Stimulated activated CD8-positive, alpha-beta memory T cell treated with anti-CD3 and anti-CD28 coated beads, Interleukin-4, amount 100 ng/mL, for 24 hours (primary cell): ENCODE measurements at regions not wholly inside any gene's neighbourhood (a gene's known extent, or its start where the extent isn't known, plus 50 kb on each side); places are given as distances from the start of the nearest gene placed in this dataset.

Source experiments
- DNase-seq: peaks from one replicate; pipeline ENCODE4 v3.0.0-alpha.2; 2020; ENCODE audit warnings: low read depth

DNA sequence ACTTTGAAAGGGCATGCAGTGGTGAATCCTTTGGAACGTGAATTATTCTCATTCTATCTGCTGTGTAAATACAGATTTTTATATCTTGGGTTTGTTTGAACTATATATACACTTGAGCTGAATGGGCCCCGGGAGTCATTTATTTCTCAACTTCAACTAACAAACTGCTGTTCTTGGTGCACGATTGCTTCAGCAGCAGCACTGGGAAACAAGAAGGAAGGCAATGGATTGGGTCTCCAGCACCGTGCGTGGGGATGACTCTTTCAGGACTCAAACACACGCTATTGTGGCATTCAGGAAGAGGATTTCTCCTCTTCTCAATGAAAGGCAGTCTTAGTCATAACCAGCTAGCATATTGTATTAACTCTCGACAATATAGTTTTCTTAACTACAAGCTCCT, 226.0 kb upstream of the NFE2L3 start:
- no peak for DNase-seq

DNA sequence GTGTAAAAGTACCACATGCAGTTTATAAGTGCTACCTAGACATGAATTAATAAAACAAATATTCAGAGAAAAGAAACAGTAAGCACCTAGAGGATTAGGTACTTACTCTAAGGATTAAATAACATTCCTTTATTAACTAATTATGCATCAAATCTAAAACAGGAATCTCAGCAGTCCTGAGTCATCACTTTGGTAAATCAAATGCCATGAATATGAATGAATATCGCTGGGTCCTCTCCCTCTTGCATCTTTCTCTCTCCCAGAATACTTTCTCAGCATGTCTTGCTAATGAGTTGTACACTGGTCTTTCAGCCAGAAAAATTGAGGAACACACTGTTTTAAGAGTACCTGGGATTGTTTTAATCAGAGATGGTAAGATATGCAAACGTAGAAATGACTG, 225.5 kb upstream of the NFE2L3 start:
- DNase-seq: no peak

DNA sequence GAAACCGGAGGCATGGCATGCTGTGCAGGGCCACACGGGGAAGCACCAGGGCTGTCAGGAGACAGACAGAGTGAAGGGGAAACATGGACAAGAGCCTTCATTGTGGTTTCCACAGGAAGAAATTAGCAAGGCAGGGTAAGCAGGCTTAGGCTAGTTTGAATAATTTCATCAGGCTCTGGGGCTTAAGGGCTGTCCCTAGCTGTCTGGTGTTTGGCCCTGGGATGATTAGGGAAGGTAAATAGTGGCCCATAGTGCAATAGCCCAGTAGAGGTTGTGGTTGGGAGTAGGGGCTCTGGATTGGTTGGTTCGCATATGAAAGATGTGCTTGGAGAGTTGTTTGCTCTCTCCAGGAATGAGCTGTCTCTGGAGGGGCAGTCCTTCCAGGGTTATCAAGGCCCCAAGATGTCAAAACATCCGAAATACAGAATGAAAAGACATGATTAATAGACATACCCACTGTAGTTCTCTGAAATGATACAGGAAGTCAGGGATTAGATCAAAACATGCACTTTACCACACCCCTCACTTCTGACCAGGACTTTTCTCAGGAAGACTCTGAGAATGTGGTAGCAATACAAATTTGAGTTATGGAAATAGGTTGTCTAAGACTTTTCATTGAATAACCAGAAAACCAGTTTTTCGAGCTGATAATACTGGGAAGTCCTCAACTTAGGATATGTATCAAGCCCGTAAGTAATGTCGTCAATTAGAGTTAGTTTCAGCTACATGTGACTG, 224.9 kb upstream of the NFE2L3 start:
- no peak for DNase-seq

DNA sequence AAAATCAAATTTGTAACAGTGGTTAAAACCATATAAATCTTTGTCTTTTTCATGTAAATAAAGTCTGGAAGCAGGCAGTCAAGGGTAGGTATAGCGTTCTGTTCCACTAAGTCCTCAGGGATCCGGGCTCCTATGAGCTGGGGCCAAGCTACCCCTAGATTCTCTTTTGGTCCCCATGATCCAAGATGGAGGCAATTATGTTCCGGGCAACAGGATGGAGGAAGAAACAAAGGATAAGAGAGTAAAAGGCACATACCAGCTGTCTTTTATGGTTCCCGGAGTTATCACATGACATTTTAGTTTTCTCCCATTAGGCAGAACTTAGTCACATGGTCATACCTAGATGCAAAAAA, 224.4 kb upstream of the NFE2L3 start:
- DNase-seq: no peak

DNA sequence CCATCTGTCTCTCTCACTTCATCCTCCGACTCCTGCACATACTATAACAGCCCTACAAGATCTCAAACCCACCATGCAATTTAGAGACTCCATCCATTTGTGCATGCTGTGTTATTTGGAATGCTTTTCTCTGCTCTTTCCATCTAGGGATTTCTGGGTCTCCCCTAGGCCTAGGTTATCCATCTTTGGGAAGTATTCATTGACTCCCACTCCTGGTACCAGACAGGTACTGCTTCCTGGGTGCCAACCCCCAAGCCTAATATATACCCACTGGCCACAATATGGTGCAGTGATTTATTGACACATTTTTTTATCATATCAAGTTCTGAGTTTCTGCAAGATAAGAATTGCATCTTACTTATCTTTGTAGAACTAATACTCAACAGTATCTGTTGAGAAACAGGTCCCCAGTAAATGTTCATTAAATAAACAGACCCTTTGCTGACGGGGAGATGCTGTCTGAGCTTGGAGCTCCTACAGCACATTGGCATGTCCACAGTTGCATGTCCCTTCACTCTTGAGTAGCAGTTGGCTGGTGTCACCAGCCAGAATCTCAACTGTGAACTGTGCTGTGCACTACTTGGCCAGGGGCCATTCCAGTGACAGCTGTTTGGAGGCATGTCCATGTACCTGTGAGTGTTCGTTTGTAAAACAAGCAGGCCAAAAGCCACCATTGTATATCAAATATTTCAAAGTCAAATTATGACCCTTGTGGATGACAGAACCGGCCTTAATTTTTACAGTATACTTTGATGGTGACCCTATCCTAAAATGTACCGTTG, 223.3 kb upstream of the NFE2L3 start:
- DNase-seq: no peak

DNA sequence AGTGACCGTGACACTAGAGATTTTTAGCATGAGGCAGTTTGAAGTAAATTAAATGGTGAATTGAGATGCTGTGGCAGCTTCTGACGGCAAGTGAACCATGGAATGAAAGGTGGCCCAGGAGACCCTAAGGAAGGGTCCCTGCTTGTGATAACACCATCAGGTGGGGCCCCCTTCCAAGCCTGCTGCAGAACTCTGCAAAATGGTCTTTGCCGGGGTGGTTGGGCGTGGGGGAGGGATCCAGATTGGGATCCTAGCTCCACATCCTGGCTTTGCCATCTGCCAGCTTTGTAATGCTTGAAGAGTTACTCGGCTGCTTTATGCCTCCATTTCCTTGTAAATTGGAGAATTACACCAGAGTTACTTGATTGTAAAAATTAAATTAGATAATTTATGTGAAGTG, 222.6 kb upstream of the NFE2L3 start:
- no peak for DNase-seq

DNA sequence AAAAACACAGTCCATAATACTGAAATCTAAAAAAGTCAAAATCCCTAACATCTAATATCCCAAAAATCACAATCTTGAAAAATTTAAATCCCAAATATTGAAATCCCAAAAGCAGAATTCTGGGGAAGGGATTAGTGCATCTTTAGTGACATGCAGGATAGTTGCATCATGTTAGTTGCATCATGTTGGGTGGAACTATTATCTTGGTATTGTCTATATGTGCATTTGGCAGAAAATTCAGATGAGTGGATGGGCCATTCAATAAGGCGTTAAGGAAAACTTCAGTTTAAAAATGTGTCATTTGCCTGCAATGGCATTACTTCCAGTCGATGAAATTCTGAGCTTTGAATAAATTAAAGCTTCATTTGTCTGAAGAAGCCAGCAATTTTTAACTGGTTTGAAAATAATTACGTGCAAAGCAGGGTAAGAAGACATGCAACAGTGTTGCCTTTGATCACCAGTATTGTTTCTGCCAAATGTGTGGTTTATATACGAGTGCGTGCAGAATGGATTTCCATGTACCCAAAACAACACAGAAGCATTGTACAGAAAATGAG, 221.4 kb upstream of the NFE2L3 start:
- no peak for DNase-seq

DNA sequence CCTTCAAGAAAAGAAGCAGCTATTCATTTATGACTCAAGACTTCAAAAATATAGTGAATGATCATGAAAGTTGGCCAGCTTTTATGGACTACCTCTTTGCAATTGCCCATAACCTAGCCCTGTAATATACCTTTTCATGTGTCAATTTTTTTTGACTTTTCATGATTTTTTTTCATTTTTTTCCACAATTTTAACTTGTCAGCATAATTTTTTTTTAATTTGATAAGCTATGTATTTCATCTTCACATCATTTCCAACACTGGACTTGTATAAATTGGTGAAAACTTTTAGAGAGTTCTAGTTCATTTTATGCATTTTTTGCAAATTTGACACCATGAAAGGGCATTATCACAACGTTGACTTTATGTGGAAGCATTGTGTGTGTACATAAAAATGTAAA, 220.8 kb upstream of the NFE2L3 start:
- DNase-seq: no peak

DNA sequence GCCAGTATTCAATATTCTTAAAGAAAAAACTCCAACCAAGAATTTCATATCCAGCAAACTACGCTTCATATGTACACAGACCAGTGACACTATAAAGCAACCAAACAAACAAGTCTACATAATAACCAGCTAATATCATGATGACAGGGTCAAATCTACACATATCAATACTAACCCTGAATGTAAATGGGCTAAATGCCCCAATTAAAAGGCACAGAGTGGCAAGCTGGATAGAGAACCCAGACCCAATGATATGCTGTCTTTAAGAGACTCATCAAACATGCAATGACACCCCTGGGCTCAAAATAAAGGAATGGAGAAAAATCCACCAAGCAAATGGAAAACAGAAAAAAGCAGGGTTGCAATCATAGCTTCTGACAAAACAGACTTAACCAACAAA, 218.1 kb upstream of the NFE2L3 start:
- DNase-seq: no peak

DNA sequence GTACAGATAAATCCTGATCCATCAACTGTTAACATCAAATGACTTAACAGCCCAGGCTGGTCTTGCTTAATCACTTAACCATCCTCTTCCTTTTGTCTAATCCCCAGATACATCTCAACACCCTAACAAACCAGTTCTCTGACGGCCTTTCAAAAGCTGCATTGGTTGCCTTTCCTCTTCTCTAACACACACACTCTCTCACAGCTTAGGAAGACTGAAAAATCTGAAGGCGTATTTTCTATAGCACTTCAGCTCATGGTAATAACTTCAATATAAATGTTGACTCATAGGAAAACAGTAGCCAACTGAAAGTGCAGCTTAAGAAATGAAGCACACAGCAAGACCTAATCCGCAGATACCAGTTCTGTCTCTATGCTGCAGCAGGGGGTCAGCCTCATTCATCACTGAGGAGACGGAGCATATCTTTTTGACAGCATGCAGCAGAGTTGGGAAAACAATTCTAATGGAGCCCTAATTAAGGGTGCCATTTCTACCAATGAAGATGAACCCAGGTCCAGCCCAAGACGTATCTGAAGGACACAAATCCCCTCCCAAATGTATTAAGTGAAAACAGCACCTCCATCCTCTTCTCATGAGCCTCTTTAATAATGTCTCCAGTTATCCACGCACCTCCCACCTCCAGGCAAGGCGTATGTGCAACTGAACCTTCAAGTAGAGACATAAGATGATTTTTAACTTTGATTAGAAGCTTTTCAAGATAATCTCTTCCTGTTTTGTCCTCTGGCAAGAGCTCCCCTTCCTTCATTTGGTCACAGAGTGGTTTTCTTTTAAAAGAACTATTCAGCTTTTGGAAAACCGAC, 211.7 kb upstream of the NFE2L3 start:
- DNase-seq: no peak

DNA sequence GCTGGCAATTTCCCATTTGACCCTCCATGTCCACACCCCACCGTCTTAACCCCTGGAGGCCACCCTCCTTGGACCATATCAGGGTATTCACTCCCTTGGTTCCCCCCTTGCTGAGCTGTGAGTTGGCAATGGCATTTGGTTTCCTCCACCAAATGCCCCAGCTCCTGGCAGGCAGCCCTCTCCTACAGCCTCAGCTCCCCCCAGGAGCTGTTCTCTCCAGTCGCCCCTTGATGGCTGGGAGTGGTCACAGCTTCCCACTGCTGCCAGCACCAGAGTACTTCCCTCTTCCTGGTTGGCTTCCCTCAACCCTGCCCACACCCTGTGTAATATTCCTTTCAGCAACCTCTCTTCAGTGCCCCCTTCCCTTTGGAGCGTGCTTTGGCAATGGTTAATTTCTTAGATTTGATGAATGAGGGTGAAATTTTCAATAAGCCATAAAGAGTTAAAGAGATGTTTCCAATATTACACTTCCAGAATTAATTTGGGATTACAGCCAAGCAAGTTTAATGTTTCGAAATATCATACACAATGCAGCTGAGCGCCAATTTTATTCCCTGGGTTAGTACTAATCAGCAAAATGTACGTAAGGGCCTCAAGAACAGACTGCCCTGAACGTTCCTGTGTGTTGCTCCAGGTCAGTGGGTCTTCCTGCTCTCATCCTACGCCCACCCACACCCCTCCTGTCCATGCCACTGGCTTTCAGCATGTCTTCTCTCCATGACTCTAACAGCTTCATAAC, 207.1 kb upstream of the NFE2L3 start:
- DNase-seq: no peak

DNA sequence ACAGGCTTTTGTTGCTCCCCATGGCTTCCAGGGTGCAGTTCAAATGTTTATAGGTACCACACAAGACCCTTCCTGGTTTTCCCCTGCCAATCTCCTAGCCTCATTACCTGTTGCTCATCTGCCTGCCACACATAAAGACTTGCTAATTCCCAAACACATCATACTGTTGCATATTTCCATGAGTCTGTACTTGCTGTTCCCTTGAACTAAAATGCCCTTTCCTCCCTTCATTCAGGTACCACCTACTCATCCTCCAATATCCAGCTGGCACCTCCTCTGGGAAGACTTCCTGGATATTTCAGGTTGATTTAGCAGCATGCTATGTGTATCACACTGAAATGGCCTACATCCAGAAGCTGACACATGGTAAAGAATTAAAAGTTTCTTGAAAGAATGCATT, 206.4 kb upstream of the NFE2L3 start:
- no peak for DNase-seq

DNA sequence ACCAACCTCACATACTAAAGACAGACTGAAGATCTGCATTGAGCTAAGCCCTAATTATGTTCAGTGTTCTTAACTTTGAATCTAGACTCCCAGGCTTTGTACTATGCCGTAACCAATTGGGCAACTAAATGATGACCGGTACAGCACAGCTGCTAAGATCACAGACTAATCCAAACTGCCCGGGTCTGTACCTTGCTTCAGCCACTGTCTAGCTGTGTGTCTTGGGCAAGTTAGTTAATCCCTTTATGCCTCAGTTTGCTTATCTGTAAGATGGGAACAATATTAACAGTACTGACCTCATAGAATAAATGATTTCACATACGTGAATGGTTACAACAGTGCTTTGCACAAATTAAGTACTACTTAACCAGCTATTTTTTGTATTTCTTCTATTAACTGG, 205.8 kb upstream of the NFE2L3 start:
- no peak for DNase-seq

DNA sequence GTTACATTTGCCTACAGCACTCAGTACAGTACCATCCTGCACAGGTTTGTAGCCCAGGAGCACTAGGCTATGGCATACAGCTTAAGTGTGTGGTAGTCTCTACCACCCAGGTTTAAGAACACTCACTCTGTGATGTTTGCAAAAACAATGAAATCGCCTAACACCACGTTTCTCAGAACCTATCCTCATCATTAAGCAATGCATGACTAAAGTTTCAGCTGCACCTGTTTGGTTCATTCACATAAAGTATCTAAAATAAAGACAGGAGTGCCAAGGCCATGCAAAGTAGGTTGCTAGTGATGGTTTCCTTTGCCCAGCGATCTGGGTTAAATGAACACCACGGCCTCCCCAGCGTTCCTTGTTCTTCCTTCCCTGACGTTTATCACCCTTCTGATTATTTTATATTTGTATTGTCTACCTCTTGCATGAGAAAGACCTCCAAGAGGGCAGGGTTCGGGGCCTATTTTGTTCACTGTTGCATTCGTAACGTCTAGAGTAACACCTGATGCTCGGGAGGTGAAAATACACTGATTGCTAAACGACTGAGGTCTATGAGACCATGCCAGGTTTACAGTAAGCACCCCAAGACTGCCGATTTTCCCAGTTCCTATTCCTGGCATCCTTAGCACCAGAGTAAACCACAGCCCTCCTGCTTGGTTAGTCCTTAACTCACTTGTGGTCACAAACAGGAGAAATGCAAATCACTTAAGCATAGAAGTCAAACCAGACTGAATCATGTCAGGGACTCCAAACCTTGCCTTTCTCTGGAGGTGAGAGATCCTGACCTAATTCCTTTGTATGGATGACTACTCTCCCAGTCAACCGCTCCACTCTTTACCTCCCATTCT, 204.1 kb upstream of the NFE2L3 start:
- DNase-seq: no peak

DNA sequence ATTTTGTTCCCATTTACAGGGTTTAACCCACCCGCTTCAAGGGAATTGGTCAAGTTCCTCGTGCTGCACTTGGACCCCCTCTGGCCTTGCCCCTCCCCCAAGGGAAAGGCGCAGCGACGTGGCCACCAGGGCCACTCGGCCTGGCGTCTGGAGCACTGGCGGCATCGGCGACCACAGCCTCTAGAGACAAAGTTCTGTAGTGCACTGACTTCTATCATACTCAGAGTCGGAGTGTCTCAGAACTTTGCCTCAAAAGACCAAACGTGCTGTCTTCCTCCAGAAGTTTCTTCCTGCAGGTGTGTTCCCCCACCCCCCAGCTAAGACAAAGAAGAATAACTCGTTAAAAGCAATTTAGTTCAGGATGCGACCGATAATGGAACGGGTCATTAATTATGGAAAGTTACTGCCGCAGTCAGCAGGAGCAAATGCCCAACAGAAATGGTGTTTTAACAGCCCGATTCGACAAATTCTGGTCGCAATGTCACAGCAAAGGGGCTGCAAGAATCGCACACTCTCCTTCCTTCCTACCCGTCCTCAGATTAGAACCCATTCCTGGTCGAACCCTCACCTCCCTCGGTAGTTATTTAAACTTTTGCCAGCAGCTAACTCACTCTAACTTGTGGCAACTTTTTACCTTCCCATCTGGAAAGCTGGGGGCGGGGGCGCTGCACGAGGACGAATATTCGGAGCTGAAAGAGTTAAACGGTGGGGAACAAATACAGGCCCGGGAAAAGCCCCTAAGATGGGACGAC, 202.1 kb upstream of the NFE2L3 start:
- no peak for DNase-seq

DNA sequence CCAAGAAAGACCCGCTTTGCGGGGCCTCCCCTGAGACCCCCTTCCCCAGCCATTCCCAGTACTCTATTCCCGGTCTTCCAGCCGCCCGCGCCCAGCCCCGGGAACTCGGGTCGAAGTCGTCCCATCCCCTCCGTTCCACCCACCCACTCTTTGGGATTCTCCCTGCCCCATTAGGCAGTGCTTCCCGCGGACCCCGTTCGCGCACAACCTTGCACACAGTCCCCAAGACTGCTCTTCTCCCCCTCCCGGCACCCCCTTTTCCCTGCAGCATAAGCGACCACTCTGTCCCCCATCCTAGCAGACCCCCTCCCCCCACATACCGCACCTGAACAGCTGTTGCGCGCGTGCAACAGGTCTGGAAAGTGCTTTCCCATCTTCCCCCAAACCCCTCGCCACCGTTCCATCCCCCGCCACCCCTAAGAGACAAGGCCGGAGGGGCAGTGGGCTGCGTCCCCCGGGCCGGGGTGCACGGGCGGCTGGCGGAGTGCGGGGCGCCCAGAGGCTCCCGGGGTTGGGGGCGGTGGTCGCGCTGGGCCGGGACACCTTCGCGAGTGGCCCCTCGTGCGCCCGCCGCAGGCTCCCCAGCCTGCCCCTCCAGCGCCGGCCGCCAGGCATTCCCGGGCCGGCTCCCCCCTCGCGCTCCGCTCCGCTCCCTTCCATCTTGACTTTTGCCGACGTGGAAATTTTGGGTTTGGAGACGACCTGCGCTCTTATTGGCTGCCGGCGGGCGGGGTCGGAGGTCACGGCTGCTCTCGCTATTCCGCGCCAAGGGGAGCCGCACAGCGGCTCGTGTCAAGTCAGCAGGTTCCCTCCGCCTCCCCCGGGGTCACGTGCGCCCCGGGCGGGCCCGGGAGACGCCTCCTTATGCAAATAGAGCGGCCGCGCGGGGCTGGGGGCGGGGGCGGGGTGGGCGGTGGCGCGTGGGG, 201.2 kb upstream of the NFE2L3 start:
- peak; percentile 78 for DNase-seq

DNA sequence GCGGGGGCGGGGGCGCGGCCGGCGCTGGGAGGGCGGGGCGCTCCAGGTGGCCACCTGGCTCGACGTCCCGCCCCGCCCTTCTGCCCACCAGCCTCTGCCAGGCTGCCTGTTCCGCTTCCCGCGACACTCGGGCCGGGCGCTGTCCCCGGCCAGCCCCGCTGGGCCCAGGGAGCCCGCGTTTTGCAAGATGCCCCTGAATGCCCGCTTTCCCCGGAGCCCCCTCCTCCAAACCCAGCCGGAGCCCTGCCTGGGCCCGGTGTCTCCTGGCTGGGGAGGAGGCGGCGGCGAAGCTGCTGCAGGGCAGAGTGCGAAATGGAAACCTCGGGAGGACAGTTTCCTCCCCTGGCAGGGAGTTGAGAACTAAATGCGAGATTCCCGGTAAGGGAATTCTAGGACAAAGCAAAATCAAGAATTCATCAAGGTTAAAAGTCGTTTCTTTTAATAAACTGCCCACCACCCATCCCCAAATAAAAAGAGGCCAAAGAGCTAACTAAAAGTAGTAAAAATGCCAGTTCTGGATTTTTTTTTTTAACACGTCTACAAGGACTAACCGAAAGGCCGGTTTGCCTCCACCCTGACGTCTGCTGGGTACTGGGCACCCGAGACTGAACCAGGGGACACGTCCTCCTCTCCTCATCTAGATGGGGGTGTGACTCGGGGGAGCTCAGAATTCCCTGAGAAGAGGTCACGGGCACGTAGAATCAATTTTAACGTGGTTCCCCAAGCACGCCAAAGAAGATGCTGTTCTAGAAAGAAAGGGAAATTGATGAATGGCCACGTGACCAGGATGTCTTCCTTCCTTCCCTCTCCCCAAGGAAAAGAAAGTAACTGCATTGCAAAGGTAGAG, 200.4 kb upstream of the NFE2L3 start:
- DNase-seq: no peak
